ENCODE measurements at regions not wholly inside any gene's neighbourhood (a gene's known extent, or its start where the extent isn't known, plus 50 kb on each side); places are given as distances from the start of the nearest gene placed in this dataset.

- TF ChIP-seq POU5F1 (IDR thresholded peaks at IDR 0.05; ENCODE audit: low read depth, low read length) (no peak), SIX5 (IDR thresholded peaks at IDR 0.05; ENCODE audit: low read depth, low read length) (no peak), RFX5 (IDR thresholded peaks at IDR 0.05; ENCODE audit: borderline replicate concordance, low read depth, low read length) (no peak), GABPA (IDR thresholded peaks at IDR 0.05; ENCODE audit: borderline replicate concordance, insufficient read depth, low read length) (no peak), SIN3A (conservative IDR thresholded peaks at IDR 0.05 in 1 of 2, IDR thresholded peaks at IDR 0.05 in 1 of 2; ENCODE audit: low read depth in 1 of 2, low read length in 2 of 2) (no peak)
- TF ChIP-seq, protein P1, sequence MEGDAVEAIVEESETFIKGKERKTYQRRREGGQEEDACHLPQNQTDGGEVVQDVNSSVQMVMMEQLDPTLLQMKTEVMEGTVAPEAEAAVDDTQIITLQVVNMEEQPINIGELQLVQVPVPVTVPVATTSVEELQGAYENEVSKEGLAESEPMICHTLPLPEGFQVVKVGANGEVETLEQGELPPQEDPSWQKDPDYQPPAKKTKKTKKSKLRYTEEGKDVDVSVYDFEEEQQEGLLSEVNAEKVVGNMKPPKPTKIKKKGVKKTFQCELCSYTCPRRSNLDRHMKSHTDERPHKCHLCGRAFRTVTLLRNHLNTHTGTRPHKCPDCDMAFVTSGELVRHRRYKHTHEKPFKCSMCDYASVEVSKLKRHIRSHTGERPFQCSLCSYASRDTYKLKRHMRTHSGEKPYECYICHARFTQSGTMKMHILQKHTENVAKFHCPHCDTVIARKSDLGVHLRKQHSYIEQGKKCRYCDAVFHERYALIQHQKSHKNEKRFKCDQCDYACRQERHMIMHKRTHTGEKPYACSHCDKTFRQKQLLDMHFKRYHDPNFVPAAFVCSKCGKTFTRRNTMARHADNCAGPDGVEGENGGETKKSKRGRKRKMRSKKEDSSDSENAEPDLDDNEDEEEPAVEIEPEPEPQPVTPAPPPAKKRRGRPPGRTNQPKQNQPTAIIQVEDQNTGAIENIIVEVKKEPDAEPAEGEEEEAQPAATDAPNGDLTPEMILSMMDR (IDR thresholded peaks at IDR 0.05; ENCODE audit: control extremely low read depth in 1 of 3, insufficient read depth in 1 of 3, low read depth in 1 of 3, low read length in 3 of 3): no peak
Observed at GRCh38 chr18:55737781-55738468, 149.9 kb upstream of the TCF4 start (continued).

Measured in H1 (cell line).